Astrocyte of the spinal cord (primary cell): ENCODE measurements at regions not wholly inside any gene's neighbourhood (a gene's known extent, or its start where the extent isn't known, plus 50 kb on each side); places are given as distances from the start of the nearest gene placed in this dataset.

Experiments used
- DNase-seq: peaks from one replicate; pipeline ENCODE4 v3.0.0; 2011; ENCODE audit warnings: low read depth, low spot score
- H3K4me3 ChIP-seq: 2 replicates; pipeline ENCODE4 v1.5.1; 2011; ENCODE audit warnings: low read depth, mild to moderate bottlenecking, low read length, moderate library complexity
- in situ Hi-C: cut with HindIII; loops from 2 replicates; pipeline ENCODE4 v1.10.0; 2017; ENCODE audit warnings: low sequenced_read_pairs
- TF ChIP-seq, protein P1 (sequence below): IDR thresholded peaks from 2 replicates; pipeline ENCODE4 v1.5.1; 2012; ENCODE audit warnings: low read depth, mild to moderate bottlenecking, low read length, inconsistent platforms

DNA sequence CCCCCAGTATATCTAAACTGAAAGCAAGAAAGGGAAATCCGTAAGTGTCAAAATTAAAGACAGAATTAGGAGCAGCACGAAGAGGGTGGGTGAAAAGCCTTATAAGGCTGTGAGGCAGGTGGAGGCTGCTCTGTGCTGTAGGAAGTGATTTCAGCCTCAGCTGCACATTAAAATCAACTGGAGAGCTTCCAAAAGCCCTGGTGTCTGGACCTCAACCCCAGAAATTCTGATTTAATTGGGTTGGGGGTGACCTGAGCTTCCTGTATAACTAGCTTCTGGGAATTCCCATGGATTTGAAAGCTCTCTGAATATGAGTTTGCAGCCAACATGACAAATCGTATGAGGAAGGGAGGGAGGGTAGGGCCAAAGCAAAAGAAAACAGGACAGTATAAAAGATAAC lies 242.4 kb upstream of the TMTC4 start:
- in situ Hi-C loops: no loop called here

DNA sequence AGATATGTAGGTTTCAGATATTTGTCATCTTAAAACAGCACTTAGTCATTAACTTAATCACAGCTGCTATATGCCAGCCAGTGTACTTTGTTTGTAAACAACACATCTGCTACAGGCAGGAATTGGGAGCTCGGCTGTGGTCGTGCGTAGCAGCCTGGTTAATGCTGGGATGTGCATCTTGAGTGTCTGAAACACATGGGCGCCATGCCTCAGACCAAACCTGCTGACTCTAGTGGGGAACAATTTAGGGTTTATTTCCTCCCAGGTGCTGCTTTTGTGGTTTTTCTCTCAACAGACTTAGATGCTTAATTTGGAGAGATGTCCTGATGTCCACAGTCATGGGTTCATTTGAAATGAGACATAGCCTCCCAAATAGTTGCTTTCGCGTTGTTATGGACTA lies 238.5 kb upstream of the TMTC4 start:
- in situ Hi-C loops: no loop called here
- no peak for DNase-seq
- H3K4me3 ChIP-seq: no peak overlapping the region
- TF ChIP-seq, protein P1, sequence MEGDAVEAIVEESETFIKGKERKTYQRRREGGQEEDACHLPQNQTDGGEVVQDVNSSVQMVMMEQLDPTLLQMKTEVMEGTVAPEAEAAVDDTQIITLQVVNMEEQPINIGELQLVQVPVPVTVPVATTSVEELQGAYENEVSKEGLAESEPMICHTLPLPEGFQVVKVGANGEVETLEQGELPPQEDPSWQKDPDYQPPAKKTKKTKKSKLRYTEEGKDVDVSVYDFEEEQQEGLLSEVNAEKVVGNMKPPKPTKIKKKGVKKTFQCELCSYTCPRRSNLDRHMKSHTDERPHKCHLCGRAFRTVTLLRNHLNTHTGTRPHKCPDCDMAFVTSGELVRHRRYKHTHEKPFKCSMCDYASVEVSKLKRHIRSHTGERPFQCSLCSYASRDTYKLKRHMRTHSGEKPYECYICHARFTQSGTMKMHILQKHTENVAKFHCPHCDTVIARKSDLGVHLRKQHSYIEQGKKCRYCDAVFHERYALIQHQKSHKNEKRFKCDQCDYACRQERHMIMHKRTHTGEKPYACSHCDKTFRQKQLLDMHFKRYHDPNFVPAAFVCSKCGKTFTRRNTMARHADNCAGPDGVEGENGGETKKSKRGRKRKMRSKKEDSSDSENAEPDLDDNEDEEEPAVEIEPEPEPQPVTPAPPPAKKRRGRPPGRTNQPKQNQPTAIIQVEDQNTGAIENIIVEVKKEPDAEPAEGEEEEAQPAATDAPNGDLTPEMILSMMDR: no peak

More for the DNA sequence above, 242.4 kb upstream of the TMTC4 start:
- TF ChIP-seq, protein P1: no peak
- no peak for DNase-seq
- H3K4me3 ChIP-seq: no peak overlapping the region

DNA sequence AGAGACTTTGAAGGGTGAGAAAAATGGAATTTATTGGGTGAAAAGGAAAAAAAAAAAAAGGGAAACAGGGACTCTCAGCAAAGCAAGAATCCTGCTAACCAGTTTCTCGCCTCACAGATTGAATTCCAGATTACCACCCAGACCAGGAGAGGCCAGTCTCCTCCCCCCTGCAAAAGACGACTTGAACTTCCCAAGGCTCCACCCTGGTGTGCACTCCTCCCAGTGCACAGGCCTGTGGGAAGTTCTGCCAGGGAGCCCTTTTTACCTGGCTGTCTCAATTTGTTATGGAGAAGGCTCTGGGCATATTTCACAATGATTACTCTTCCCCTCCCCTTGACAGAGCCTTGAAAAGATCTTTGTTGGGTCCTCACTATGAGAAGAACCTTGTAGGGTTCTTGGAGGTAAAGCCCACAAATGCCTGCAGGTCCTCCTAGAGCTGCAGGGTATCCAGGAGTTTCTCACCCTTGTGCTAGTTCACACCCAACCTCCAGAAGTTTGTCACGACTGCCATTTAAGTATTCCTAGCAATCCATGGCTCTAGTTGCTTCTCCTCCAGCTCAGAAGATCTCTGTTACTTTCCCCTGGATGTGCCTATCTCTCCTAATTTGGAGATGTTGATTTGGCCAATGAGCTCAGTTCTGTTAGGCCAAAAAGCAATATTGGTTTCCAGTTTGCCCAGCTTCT lies 229.8 kb upstream of the TMTC4 start:
- H3K4me3 ChIP-seq: no peak overlapping the region
- TF ChIP-seq, protein P1: no peak
- in situ Hi-C loops: no loop called here
- DNase-seq: no peak

DNA sequence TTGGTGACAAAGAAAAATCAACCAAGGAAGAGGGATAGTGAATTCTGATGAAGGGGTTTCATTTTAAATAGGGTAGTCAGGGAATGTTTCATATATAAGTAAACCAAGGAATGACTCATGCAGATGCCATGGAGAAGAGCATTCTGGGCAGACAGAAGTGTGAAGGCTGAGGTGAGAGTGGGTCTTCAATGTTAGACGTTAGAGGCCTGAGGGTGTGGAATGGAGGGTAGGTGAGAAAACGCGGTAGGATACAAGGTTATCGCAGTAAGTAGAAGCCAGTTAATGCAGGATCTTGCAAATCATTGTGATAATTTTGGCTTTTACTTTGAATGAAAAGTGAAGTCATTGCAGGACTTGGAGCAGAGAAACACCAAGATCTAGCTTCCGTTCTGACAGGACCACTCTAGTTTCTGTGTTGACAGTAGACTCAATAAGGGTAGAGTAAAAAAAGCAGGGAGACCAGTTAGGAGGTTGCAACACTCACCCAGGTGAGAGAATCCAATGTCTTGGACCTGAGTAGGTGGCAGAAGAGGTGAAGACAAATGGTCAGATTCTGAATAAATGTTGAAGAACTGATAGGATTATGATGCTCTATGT lies 225.2 kb upstream of the TMTC4 start:
- DNase-seq: no peak
- in situ Hi-C loops: no loop called here
- H3K4me3 ChIP-seq: no peak overlapping the region
- TF ChIP-seq, protein P1: no peak

DNA sequence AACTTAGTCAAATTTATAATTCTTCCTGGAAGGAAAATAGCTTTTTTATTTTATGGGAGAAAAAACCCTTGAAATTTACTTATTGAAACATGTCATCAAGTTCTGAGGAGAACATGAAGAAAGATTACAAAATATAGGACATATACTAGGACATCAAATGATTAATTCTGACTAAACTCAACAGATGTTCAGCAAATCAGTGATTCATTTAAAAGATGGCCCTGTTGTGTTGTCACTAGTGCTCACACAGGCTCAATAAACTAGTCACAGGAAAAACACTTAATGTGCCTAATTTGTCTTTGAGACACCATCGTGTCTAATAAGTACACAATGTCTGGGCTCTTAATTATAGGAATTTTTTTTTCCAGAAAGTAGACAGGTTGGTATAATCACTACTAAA lies 223.8 kb upstream of the TMTC4 start:
- DNase-seq: no peak
- H3K4me3 ChIP-seq: no peak overlapping the region
- in situ Hi-C loops: no loop called here
- TF ChIP-seq, protein P1: no peak

DNA sequence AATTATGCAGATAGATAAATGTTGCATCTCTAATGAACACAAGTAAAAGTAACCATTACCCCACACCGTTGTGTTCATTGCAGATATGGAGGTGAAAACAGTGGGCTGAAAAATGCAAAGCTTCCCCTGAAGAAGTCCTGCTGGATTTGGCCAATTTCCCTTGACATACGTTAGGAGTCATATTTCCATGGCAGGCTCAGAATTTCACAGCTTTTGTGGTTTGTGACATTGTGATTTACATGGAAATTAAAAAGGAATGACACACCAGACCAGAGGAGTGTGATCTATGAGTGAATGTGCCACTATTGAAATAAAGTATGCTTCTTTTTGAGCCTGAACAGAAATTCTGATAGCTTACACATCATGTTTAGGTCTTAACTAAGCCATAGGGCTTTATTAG lies 221.1 kb upstream of the TMTC4 start:
- no peak for DNase-seq
- H3K4me3 ChIP-seq: no peak overlapping the region
- in situ Hi-C loops: no loop called here
- TF ChIP-seq, protein P1: no peak
